Ovary (tissue), 7 donors: ENCODE measurements at regions not wholly inside any gene's neighbourhood (a gene's known extent, or its start where the extent isn't known, plus 50 kb on each side); places are given as distances from the start of the nearest gene placed in this dataset.

Experiments
- DNase-seq, 5 donors: peaks; one replicate each; pipeline ENCODE4 v3.0.0-alpha.2; 2019 to 2020
- H3K27ac ChIP-seq, 2 donors: fragments of 200-600 bp; one replicate each; pipeline versions ENCODE4 v1.5.1 to v1.8.0; 2019 to 2022
- H3K27me3 ChIP-seq: fragments of 200-600 bp; one replicate; pipeline ENCODE4 v1.8.0; 2022
- H3K36me3 ChIP-seq: fragments of 200-600 bp; sonication (generic); one replicate; pipeline ENCODE4 v1.5.1; 2019
- H3K4me1 ChIP-seq: one replicate; pipeline ENCODE4 v1.8.1; 2013; ENCODE audit warnings: mild to moderate bottlenecking, moderate library complexity; ENCODE audit not compliant: insufficient read depth
- H3K4me3 ChIP-seq: fragments of 200-600 bp; sonication (generic); one replicate; pipeline ENCODE4 v1.5.1; 2017
- H3K9me3 ChIP-seq, 2 donors: fragments of 200-600 bp in 1 of 2; sonication (generic) in 1 of 2; one replicate each; pipeline versions ENCODE4 v1.5.1 to v1.8.1; 2013 to 2019; ENCODE audit warnings: mild to moderate bottlenecking in 1 of 2, moderate library complexity in 1 of 2
- CTCF ChIP-seq, 3 donors: fragments of 450-650 bp in 2 of 3; fragments of 200-600 bp in 1 of 3; IDR thresholded peaks; one replicate each; pipeline versions ENCODE4 v1.5.1 to v1.8.0; 2016 to 2022; ENCODE audit warnings: antibody characterized with exemption in 3 of 3, mild to moderate bottlenecking in 1 of 3
- EP300 ChIP-seq: sonication (generic); formaldehyde crosslinking; IDR thresholded peaks from one replicate; pipeline ENCODE4 v1.6.1; 2017; ENCODE audit warnings: antibody characterized with exemption
- POLR2A ChIP-seq: fragments of 450-650 bp; IDR thresholded peaks from one replicate; pipeline ENCODE4 v1.6.1; 2017; ENCODE audit warnings: antibody characterized with exemption, mild to moderate bottlenecking, moderate library complexity
- WGBS, 3 donors: extraction: QIAGEN DNeasy Blood & Tissue Kit in 1 of 3; methylation state at CpG; one replicate each; pipeline versions ENCODE4 v1.1.5 to v1.1.7; 2013 to 2017; 5-methylcytosine and 5-hydroxymethylcytosine counted together
- intact Hi-C, 4 donors: fragments of 100-400 bp; cut with DNase I; formaldehyde crosslinking; loops; one replicate each; pipeline versions ENCODE4 v1.11.0 to v1.15.1; 2022 to 2023
- donor health status: DM: no; HTN: no; CAD: no; lungs with moderate emphysema.
- donor health status: DM: no; HTN: no; CAD: no.
- donor health status: Bipolar disorder and iron deficiency.
- donor health status: DM: no; HTN: no; CAD: no.
- donor health status: DM: yes; HTN: yes; CAD: no.

GRCh38 chr5:40240111-40240510 lies 439.6 kb upstream of the PTGER4 start:
- Histone ChIP-seq H3K4me1 (no peaks in the 10 kb centered on the region), H3K4me3 (no peak overlapping the region), H3K27ac (no peak overlapping the region), H3K27me3 (no peaks in the 10 kb centered on the region), H3K36me3 (no peaks in the 10 kb centered on the region), H3K9me3 (no peaks in the 10 kb centered on the region)
- WGBS, 3 donors, result 47 to 53% (median 50%) methylated on average over 1 of the region's 1 CpG
- intact Hi-C loops, result no loop called here
- TF ChIP-seq POLR2A (no peak), CTCF (IDR thresholded peaks at IDR 0.05) (no peak), EP300 (no peak)
- no peak for DNase-seq

GRCh38 chr5:40238066-40238745 lies 441.5 kb upstream of the PTGER4 start:
- no peak for DNase-seq
- intact Hi-C loops, result no loop called here
- Histone ChIP-seq H3K4me1 (no peaks in the 10 kb centered on the region), H3K4me3 (no peak overlapping the region), H3K9me3 (no peaks in the 10 kb centered on the region), H3K27ac (no peak overlapping the region), H3K27me3 (no peaks in the 10 kb centered on the region), H3K36me3 (no peaks in the 10 kb centered on the region)
- WGBS, 3 donors, result 79 to 83% (median 81%) methylated on average over 5 of the region's 5 CpGs
- TF ChIP-seq POLR2A (no peak), CTCF (IDR thresholded peaks at IDR 0.05) (no peak), EP300 (no peak)

- Histone ChIP-seq H3K27ac (no peak overlapping the region), H3K4me1 (no peaks in the 10 kb centered on the region), H3K27me3 (no peaks in the 10 kb centered on the region), H3K36me3 (no peaks in the 10 kb centered on the region), H3K4me3 (no peak overlapping the region), H3K9me3 (no peaks in the 10 kb centered on the region)
- intact Hi-C loops, result no loop called here
- TF ChIP-seq CTCF (IDR thresholded peaks at IDR 0.05) (no peak), POLR2A (no peak), EP300 (no peak)
- no peak for DNase-seq
- WGBS, 3 donors, result 74 to 84% (median 79%) methylated on average over 6 of the region's 6 CpGs
Measured at GRCh38 chr5:40235471-40236400, 444.0 kb upstream of the PTGER4 start.

GRCh38 chr5:40233268-40233667 lies 446.4 kb upstream of the PTGER4 start:
- Histone ChIP-seq H3K27ac (no peak overlapping the region), H3K4me3 (no peak overlapping the region), H3K9me3 (no peaks in the 10 kb centered on the region), H3K4me1 (no peaks in the 10 kb centered on the region), H3K36me3 (no peaks in the 10 kb centered on the region), H3K27me3 (no peaks in the 10 kb centered on the region)
- intact Hi-C loops, result no loop called here
- DNase-seq, result no peak
- TF ChIP-seq POLR2A, result no peak
- TF ChIP-seq EP300, result no peak
- TF ChIP-seq CTCF (IDR thresholded peaks at IDR 0.05), result no peak
